ENCODE measurements at regions not wholly inside any gene's neighbourhood (a gene's known extent, or its start where the extent isn't known, plus 50 kb on each side); places are given as distances from the start of the nearest gene placed in this dataset.
A peak's percentile ranks its signal among the peaks of the same experiment; 100 is the strongest.
"Not testable (repeated sequence)": the region's sequence is repeated elsewhere in the genome, so short reads cannot be mapped to it uniquely, and the experiment has no call there.

GRCh38 chr5:109283086-109283485, 126.7 kb downstream of the PJA2 start:
- H3K4me1 ChIP-seq (ENCODE audit: control insufficient read depth in 5 of 5, insufficient read depth in 5 of 5, low read length in 5 of 5); H3K27me3 ChIP-seq (ENCODE audit: control insufficient read depth in 3 of 3, insufficient read depth in 3 of 3, low read length in 2 of 3); H3K4me3 ChIP-seq; DNase-seq; H3K27ac ChIP-seq (ENCODE audit: low read depth in 1 of 2, low read length in 1 of 2); H3K9ac ChIP-seq (ENCODE audit: insufficient read depth in 1 of 2, low read length in 2 of 2); ATAC-seq (ENCODE audit: insufficient read depth, low FRiP score); H3K36me3 ChIP-seq (ENCODE audit: control insufficient read depth in 4 of 4, insufficient read depth in 4 of 4, low read length in 4 of 4): not testable (repeated sequence)
- H3K9me3 ChIP-seq (ENCODE audit: control insufficient read depth in 4 of 4, insufficient read depth in 3 of 4, low read length in 3 of 4): peaks cover 0 to 14% (median 10%) of the 10 kb centered on the region in 4 donors
- WGBS, 2 donors: 84 to 85% methylated on average over 1 of the region's 1 CpG

DNA sequence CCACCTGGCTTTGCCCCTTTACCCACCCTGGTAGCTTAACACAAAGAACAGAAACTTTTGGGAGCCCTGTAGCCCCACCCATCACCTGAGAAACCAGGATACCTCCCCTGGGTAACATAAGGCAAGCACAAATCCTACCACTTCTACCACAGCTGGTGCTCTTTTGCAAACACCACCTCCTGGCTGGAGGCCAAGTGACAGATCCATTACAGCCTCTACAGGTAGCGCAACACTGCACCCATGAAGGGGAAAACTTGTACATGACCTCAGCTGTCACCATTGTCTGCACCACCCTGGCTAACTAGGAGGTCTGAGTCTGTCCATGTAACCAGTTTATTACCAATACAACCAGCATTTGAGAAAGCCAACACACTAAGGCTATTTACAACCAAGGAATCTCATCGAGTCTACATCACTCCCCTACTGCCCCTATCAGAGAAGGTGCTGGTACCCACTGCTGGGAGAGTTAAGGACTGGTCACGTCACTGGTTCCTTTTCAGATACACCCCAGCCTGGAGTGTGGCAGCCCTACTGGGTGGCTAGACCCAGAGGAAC, 128.6 kb downstream of the PJA2 start:
- H3K36me3 ChIP-seq (ENCODE audit: control insufficient read depth in 4 of 4, insufficient read depth in 4 of 4, low read length in 4 of 4): no peaks in the 10 kb centered on the region
- TF ChIP-seq CTCF (IDR thresholded peaks at IDR 0.05; ENCODE audit: control extremely low read depth, extremely low read depth): no peak
- no peaks in the 10 kb centered on the region for H3K4me1 ChIP-seq (ENCODE audit: control insufficient read depth in 5 of 5, insufficient read depth in 5 of 5, low read length in 5 of 5)
- peaks cover 0 to 8% (median 8%) of the 10 kb centered on the region in 4 donors for H3K9me3 ChIP-seq (ENCODE audit: control insufficient read depth in 4 of 4, insufficient read depth in 3 of 4, low read length in 3 of 4)
- 88 to 89% methylated on average over 3 of the region's 3 CpGs for WGBS, 2 donors
- H3K4me3 ChIP-seq: no peak overlapping the region
- H3K27ac ChIP-seq (ENCODE audit: low read depth in 1 of 2, low read length in 1 of 2): no peak overlapping the region
- no peak overlapping the region for H3K9ac ChIP-seq (ENCODE audit: insufficient read depth in 1 of 2, low read length in 2 of 2)
- DNase-seq (peak in 1 of 3 donors; percentile 9), ATAC-seq (ENCODE audit: insufficient read depth, low FRiP score) (no peak)
- no peaks in the 10 kb centered on the region for H3K27me3 ChIP-seq (ENCODE audit: control insufficient read depth in 3 of 3, insufficient read depth in 3 of 3, low read length in 2 of 3)

DNA sequence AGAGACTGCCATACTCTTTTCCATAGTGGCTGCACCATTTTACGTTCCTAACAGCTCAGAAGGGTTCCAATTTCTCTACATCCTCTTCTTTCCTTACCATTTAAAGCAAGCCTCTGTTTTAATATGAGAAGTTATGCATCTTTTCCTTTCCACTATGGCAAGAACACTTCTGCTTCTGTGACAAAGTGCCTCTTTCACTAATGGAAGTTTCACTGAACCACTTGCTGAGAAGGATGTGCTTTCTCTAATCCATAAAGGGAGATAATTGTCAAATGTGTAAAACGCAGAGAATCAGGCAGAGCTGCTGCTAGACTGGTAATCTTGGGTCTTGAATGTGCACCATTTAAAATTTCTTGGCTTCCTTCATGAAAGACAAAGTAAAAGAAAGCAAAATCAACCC, 131.6 kb downstream of the PJA2 start:
- no peak for ATAC-seq (ENCODE audit: insufficient read depth, low FRiP score)
- Histone ChIP-seq H3K27ac (ENCODE audit: low read depth in 1 of 2, low read length in 1 of 2) (no peak overlapping the region), H3K9me3 (ENCODE audit: control insufficient read depth in 4 of 4, insufficient read depth in 3 of 4, low read length in 3 of 4) (peaks cover 0 to 8% (median 0%) of the 10 kb centered on the region in 4 donors), H3K27me3 (ENCODE audit: control insufficient read depth in 3 of 3, insufficient read depth in 3 of 3, low read length in 2 of 3) (no peaks in the 10 kb centered on the region), H3K4me1 (ENCODE audit: control insufficient read depth in 5 of 5, insufficient read depth in 5 of 5, low read length in 5 of 5) (no peaks in the 10 kb centered on the region), H3K9ac (ENCODE audit: insufficient read depth in 1 of 2, low read length in 2 of 2) (no peak overlapping the region), H3K4me3 (no peak overlapping the region), H3K36me3 (ENCODE audit: control insufficient read depth in 4 of 4, insufficient read depth in 4 of 4, low read length in 4 of 4) (no peaks in the 10 kb centered on the region)
- 85 to 91% methylated on average over 2 of the region's 2 CpGs for WGBS, 2 donors
- TF ChIP-seq CTCF (IDR thresholded peaks at IDR 0.05; ENCODE audit: control extremely low read depth, extremely low read depth): no peak
- DNase-seq: no peak

DNA sequence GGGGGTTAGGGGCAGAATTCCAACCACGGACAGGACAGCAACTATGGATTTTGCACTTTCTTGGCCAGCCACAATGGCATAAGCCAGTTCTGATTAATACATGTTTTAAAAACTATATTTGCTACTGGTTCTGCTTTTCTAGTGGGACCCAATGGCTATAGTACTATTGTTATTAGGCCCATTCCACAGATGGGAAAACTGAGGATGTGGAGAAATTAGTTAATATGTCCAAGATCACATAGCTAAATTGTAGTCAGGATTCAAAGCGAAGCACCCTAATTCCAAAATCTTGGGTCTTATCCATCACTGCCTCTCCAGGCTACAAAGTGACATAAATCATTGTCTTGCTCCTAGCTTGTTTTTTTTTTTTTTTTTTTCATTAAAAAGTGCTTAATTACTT, 133.9 kb downstream of the PJA2 start:
- ATAC-seq (ENCODE audit: insufficient read depth, low FRiP score): no peak
- DNase-seq: no peak
- Histone ChIP-seq H3K27me3 (ENCODE audit: control insufficient read depth in 3 of 3, insufficient read depth in 3 of 3, low read length in 2 of 3) (no peaks in the 10 kb centered on the region), H3K4me1 (ENCODE audit: control insufficient read depth in 5 of 5, insufficient read depth in 5 of 5, low read length in 5 of 5) (no peaks in the 10 kb centered on the region), H3K27ac (ENCODE audit: low read depth in 1 of 2, low read length in 1 of 2) (no peak overlapping the region), H3K4me3 (no peak overlapping the region), H3K9ac (ENCODE audit: insufficient read depth in 1 of 2, low read length in 2 of 2) (no peak overlapping the region), H3K36me3 (ENCODE audit: control insufficient read depth in 4 of 4, insufficient read depth in 4 of 4, low read length in 4 of 4) (no peaks in the 10 kb centered on the region), H3K9me3 (ENCODE audit: control insufficient read depth in 4 of 4, insufficient read depth in 3 of 4, low read length in 3 of 4) (peaks cover 0 to 5% (median 0%) of the 10 kb centered on the region in 4 donors)
- no peak for TF ChIP-seq CTCF (IDR thresholded peaks at IDR 0.05; ENCODE audit: control extremely low read depth, extremely low read depth)
- 84 to 92% methylated on average over 2 of the region's 2 CpGs for WGBS, 2 donors
